Mammary epithelial cell (primary cell): ENCODE measurements at regions not wholly inside any gene's neighbourhood (a gene's known extent, or its start where the extent isn't known, plus 50 kb on each side); places are given as distances from the start of the nearest gene placed in this dataset.

Experiments used
- EZH2 ChIP-seq: IDR thresholded peaks from 2 replicates; pipeline ENCODE4 v1.6.1; 2012; ENCODE audit warnings: low read length, inconsistent platforms, borderline replicate concordance
- TF ChIP-seq, protein P1 (sequence below), 2 donors: IDR thresholded peaks in 1 of 2; conservative IDR thresholded peaks in 1 of 2; 2 replicates each; pipeline ENCODE4 v1.5.1; 2011 to 2012; ENCODE audit warnings: inconsistent platforms in 2 of 2, low read length in 2 of 2, mild to moderate bottlenecking in 2 of 2, control low read depth in 1 of 2, low read depth in 1 of 2; ENCODE audit not compliant: insufficient read depth in 1 of 2; ENCODE audit errors: extremely low read depth in 1 of 2

GRCh38 chr15:26038693-26039092 lies 175.6 kb upstream of the ATP10A start:
- TF ChIP-seq EZH2, result no peak
- TF ChIP-seq, protein P1, sequence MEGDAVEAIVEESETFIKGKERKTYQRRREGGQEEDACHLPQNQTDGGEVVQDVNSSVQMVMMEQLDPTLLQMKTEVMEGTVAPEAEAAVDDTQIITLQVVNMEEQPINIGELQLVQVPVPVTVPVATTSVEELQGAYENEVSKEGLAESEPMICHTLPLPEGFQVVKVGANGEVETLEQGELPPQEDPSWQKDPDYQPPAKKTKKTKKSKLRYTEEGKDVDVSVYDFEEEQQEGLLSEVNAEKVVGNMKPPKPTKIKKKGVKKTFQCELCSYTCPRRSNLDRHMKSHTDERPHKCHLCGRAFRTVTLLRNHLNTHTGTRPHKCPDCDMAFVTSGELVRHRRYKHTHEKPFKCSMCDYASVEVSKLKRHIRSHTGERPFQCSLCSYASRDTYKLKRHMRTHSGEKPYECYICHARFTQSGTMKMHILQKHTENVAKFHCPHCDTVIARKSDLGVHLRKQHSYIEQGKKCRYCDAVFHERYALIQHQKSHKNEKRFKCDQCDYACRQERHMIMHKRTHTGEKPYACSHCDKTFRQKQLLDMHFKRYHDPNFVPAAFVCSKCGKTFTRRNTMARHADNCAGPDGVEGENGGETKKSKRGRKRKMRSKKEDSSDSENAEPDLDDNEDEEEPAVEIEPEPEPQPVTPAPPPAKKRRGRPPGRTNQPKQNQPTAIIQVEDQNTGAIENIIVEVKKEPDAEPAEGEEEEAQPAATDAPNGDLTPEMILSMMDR (conservative IDR thresholded peaks at IDR 0.05 in 1 of 2, IDR thresholded peaks at IDR 0.05 in 1 of 2; ENCODE audit: extremely low read depth in 1 of 2, insufficient read depth in 1 of 2, low read depth in 1 of 2, low read length in 2 of 2), result no peak
